Activated CD4-positive, alpha-beta T cell treated with anti-CD3 and anti-CD28 coated beads for 36 hours (primary cell): ENCODE measurements at regions not wholly inside any gene's neighbourhood (a gene's known extent, or its start where the extent isn't known, plus 50 kb on each side); places are given as distances from the start of the nearest gene placed in this dataset.
"Not testable (repeated sequence)": the region's sequence is repeated elsewhere in the genome, so short reads cannot be mapped to it uniquely, and the experiment has no call there.

ENCODE experiments used
- ATAC-seq: fragments of 200-7000 bp; cut with Tn5 transposase; one replicate; pipeline ENCODE4 v1.10.0; 2021; ENCODE audit warnings: mild to moderate bottlenecking, moderate library complexity
- CTCF ChIA-PET: fragments of 350-600 bp; sonication (Branson Sonifier 250); formaldehyde crosslinking; loops from one replicate; lab custom pipeline; 2021; ENCODE audit warnings: antibody characterized with exemption; lab: Charles Lee
- POLR2A ChIA-PET: fragments of 350-600 bp; sonication (Branson Sonifier 250); formaldehyde crosslinking; loops from one replicate; lab custom pipeline; 2021; ENCODE audit warnings: antibody characterized with exemption, inconsistent platforms; lab: Charles Lee
- DNase-seq: peaks from one replicate; pipeline ENCODE4 v3.0.0-alpha.2; 2020
- H3K27ac Mint-ChIP-seq: one replicate; pipeline ENCODE4 v1.8.0; 2021; ENCODE audit warnings: mixed read lengths
- H3K27me3 Mint-ChIP-seq: one replicate; pipeline ENCODE4 v1.8.0; 2021; ENCODE audit warnings: mixed read lengths
- H3K36me3 Mint-ChIP-seq: one replicate; pipeline ENCODE4 v1.8.0; 2021; ENCODE audit warnings: low read depth, mixed read lengths
- H3K4me1 Mint-ChIP-seq: one replicate; pipeline ENCODE4 v1.8.0; 2021; ENCODE audit warnings: mixed read lengths
- H3K4me3 Mint-ChIP-seq: one replicate; pipeline ENCODE4 v1.8.0; 2021; ENCODE audit warnings: mild to moderate bottlenecking, moderate library complexity, mixed read lengths
- H3K9me3 Mint-ChIP-seq: one replicate; pipeline ENCODE4 v1.8.0; 2021; ENCODE audit warnings: low read depth, mixed read lengths
- intact Hi-C, 2 experiments: fragments of 100-400 bp; cut with DNase I in 1 of 2; cut with micrococcal nuclease in 1 of 2; formaldehyde crosslinking; loops; one replicate each; pipeline versions ENCODE4 v1.14.2 to v1.15.1; 2022 to 2024; cut with DNase I, micrococcal nuclease

DNA sequence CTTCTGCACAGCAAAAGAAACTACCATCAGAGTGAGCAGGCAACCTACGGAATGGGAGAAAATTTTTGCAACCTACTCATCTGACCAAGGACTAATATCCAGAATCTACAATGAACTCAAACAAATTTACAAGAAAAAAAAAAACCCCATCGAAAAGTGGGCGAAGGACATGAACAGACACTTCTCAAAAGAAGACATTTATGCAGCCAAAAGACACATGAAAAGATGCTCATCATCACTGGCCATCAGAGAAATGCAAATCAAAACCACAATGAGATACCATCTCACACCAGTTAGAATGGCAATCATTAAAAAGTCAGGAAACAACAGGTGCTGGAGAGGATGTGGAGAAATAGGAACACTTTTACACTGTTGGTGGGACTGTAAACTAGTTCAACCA is 164.6 kb downstream of the AHSP start:
- H3K4me3 Mint-ChIP-seq, H3K36me3 Mint-ChIP-seq, POLR2A ChIA-PET, intact Hi-C loops, H3K4me1 Mint-ChIP-seq, DNase-seq, H3K27ac Mint-ChIP-seq, H3K27me3 Mint-ChIP-seq, CTCF ChIA-PET, ATAC-seq: not testable (repeated sequence)
- peaks cover 15% of the 10 kb centered on the region for H3K9me3 Mint-ChIP-seq

DNA sequence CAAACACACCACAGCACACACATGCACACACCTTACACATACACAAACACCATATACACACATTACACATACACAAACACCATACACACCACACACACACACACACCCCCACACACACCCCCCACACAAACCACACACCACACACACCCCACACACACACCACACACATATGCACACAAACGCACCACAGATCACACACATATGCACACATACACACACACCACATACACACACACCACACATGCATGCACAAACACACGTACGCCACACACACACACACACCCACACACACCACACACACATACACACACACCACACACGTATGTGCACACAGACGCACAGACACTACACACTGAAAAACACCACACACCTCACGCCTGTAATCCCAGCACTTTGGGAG is 166.0 kb downstream of the AHSP start:
- H3K4me3 Mint-ChIP-seq: no peak overlapping the region
- no peaks in the 10 kb centered on the region for H3K36me3 Mint-ChIP-seq
- ATAC-seq (no peak), DNase-seq (no peak)
- H3K9me3 Mint-ChIP-seq: peaks cover 15% of the 10 kb centered on the region
- no peaks in the 10 kb centered on the region for H3K27me3 Mint-ChIP-seq
- ChIA-PET CTCF (no interaction called here), POLR2A (no interaction called here)
- intact Hi-C loops: no loop called here
- H3K4me1 Mint-ChIP-seq: peaks cover 6% of the 10 kb centered on the region
- H3K27ac Mint-ChIP-seq: no peak overlapping the region

DNA sequence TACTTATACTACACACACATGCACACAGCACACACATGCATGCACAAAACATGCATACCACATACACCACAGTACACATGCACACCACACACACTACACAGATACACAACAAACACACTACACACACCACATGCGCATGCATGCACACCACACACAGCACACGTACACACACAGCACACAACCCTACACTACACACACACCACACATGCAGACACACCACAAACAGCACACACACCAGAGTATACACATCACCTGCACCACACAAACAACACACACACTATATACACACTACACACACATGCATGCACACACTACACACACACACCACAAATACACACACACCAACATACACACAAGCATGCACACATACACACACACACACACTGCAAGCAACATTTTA is 166.8 kb downstream of the AHSP start:
- H3K4me3 Mint-ChIP-seq: no peak overlapping the region
- ATAC-seq (no peak), DNase-seq (no peak)
- ChIA-PET POLR2A (no interaction called here), CTCF (no interaction called here)
- intact Hi-C loops: no loop called here
- H3K27ac Mint-ChIP-seq: no peak overlapping the region
- peaks cover 6% of the 10 kb centered on the region for H3K4me1 Mint-ChIP-seq
- H3K9me3 Mint-ChIP-seq: peaks cover 15% of the 10 kb centered on the region
- no peaks in the 10 kb centered on the region for H3K27me3 Mint-ChIP-seq
- no peaks in the 10 kb centered on the region for H3K36me3 Mint-ChIP-seq

DNA sequence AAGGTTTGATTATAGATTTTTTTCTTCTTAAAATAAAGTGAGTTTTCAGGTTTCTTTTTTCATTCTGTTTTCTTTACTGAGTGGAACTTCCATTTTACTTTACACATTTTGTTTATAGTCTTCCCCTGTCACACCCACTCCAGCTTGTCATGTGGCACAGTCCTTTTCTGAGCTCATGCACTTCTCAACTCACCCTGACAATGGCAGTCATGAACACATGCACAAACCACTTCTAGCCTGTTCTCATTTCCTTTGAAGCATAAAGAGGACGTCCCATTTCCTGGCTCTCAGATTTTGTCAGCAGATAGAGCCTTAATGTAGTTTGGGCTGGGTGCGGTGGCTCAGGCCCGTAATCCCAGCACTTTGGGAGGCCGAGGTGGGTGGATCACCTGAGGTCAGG is 168.0 kb downstream of the AHSP start:
- no peak overlapping the region for H3K4me3 Mint-ChIP-seq
- no peaks in the 10 kb centered on the region for H3K36me3 Mint-ChIP-seq
- ChIA-PET CTCF (interaction anchor here (0.8 to 1.9 kb wide), 5 partner anchors 14 to 253 kb away, joined by 3 to 5 read pairs (median 4); partner anchors contain the start of gene ZNF843), POLR2A (interaction anchor here (0.6 to 1.6 kb wide), 4 partner anchors 13 to 182 kb away, joined by 3 to 7 read pairs (median 4); a partner anchor contains a TSS)
- DNase-seq (peak; percentile 69), ATAC-seq (peak; percentile 86)
- peaks cover 9% of the 10 kb centered on the region for H3K9me3 Mint-ChIP-seq
- intact Hi-C loops: loop anchor here in 1 of 2 experiments (5.0 kb wide), 1 partner anchor 238 kb away; the partner anchor contains the start of gene ARMC5
- H3K4me1 Mint-ChIP-seq: peaks cover 6% of the 10 kb centered on the region
- H3K27me3 Mint-ChIP-seq: no peaks in the 10 kb centered on the region
- no peak overlapping the region for H3K27ac Mint-ChIP-seq

DNA sequence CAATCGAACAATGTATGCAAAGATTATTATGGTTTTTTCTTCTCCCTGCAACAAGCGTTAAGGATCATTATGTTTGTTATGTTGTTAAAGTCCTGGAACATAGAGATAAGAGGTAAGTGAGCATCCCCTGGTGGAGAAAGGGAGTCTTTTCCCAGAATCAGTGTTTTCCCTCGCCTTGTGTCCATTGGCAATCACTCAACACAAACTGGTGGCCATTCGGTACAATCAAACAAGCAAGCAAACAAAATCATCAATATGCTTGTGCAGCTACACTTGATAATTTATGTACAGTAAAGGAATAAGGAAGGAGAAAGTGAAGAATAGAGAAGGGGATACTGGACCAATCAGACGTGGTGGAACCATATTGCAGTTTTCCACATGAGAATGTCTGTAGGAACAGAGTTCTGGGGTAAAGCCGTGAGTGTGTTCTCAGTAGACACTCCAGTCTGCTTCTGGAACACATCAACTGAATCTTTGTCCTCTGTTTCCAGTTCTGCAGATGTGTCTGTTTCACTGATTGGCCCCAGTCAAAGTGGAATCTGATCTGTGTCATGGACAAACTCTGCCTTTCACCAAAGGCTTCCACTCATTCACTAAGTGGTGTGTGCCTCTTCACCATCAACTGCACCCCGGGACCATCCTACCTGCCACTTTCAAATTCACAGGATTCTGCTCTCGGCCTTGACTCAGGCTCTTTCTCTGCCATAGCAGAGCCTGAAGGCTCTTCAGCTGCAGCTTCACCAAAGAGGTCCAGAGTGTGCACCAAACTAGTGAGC is 169.5 kb downstream of the AHSP start:
- H3K4me3 Mint-ChIP-seq: no peak overlapping the region
- DNase-seq (no peak), ATAC-seq (no peak)
- intact Hi-C loops: loop anchor here in 1 of 2 experiments (5.0 kb wide), 1 partner anchor 240 kb away; the partner anchor contains the start of gene ARMC5
- ChIA-PET CTCF (interaction anchor here (1.2 to 1.9 kb wide), 4 partner anchors 16 to 267 kb away, joined by 3 to 5 read pairs (median 3); a partner anchor contains a TSS), POLR2A (no interaction called here)
- peaks cover 14% of the 10 kb centered on the region for H3K36me3 Mint-ChIP-seq
- no peaks in the 10 kb centered on the region for H3K9me3 Mint-ChIP-seq
- peak overlapping the region; percentile 16 for H3K27ac Mint-ChIP-seq
- peaks cover 19% of the 10 kb centered on the region for H3K4me1 Mint-ChIP-seq
- no peaks in the 10 kb centered on the region for H3K27me3 Mint-ChIP-seq

DNA sequence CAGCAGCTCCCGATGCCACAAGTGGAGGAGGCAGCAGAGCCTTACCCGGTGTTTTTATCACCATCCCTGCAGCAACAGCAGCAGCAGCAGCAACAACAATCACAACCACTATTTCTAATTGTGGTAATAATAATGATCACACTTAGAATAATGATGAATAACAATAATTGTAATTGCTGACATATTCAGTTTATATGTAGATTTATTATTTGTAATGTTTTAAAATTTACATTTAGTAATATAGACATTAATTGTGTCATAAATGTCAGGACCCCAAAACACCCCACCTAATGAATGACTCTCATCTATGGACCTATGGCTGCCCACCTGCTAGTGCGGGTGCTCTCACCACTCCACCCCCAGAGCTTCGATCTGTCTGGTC is 170.0 kb downstream of the AHSP start:
- Mint-ChIP-seq H3K27me3 (no peaks in the 10 kb centered on the region), H3K9me3 (no peaks in the 10 kb centered on the region), H3K4me1 (peaks cover 25% of the 10 kb centered on the region), H3K36me3 (peaks cover 19% of the 10 kb centered on the region), H3K27ac (no peak overlapping the region), H3K4me3 (no peak overlapping the region)
- intact Hi-C loops: loop anchor here in 1 of 2 experiments (5.0 kb wide), 1 partner anchor 240 kb away; the partner anchor contains the start of gene ARMC5
- ChIA-PET POLR2A (no interaction called here), CTCF (interaction anchor here (1.2 to 1.3 kb wide), 3 partner anchors 18 to 268 kb away, joined by 3 read pairs; no protein-coding TSS in a partner anchor)
- DNase-seq: no peak
- no peak for ATAC-seq

DNA sequence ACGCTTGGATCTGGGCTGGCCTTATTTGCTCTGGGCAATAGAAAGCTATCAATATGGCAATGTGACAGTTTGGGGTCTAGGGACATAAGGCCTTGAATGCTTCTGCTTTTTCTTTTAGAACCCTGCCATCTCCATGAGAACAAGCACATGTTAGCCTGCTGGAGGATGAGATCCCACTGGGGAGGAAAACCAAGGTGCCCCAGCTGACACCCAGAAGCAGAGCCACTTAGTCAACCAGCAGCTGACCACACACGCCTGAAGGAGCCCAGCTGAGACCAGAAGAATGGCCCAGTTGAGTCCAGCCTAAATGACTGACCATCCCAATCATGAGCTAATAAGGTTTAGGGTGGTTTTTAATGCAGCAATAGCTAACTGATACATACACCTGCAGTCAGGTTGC is 171.2 kb downstream of the AHSP start:
- Mint-ChIP-seq H3K4me3 (no peak overlapping the region), H3K36me3 (peaks cover 28% of the 10 kb centered on the region), H3K9me3 (no peaks in the 10 kb centered on the region), H3K27ac (no peak overlapping the region), H3K27me3 (no peaks in the 10 kb centered on the region), H3K4me1 (peaks cover 26% of the 10 kb centered on the region)
- no peak for ATAC-seq
- intact Hi-C loops: loop anchor here in 1 of 2 experiments (5.0 kb wide), 1 partner anchor 242 kb away; the partner anchor contains the start of gene ARMC5
- ChIA-PET POLR2A (no interaction called here), CTCF (interaction anchor here (0.9 kb wide), 1 partner anchor 15 kb away, joined by 3 read pairs; no protein-coding TSS in a partner anchor)
- no peak for DNase-seq

DNA sequence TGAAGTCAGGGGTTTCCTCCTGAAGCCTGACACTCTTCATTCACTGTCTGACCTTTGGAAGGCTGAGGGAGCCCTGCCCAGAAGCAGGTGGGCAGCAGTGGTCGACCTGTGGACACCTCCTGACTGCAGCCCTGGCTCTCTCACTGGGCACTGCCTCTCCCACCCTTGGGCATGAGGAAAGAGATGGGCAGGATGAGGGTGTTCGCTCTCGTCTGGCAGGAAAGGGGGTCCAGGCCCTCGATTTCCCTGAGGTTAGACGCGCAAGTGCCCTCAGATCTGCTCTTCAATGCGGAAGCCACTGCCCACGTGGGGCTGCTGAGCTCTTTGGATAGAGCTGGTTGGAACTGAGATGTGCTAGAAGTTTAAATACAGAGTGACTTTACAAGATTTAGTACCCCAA is 171.9 kb downstream of the AHSP start:
- ATAC-seq (no peak), DNase-seq (no peak)
- Mint-ChIP-seq H3K4me3 (no peak overlapping the region), H3K27me3 (no peaks in the 10 kb centered on the region), H3K4me1 (peaks cover 26% of the 10 kb centered on the region), H3K27ac (no peak overlapping the region), H3K36me3 (peaks cover 34% of the 10 kb centered on the region), H3K9me3 (no peaks in the 10 kb centered on the region)
- intact Hi-C loops: loop anchor here in 1 of 2 experiments (5.0 kb wide), 1 partner anchor 242 kb away; the partner anchor contains the start of gene ARMC5
- ChIA-PET POLR2A (no interaction called here), CTCF (interaction anchor here (0.6 kb wide), 1 partner anchor 15 kb away, joined by 3 read pairs; no protein-coding TSS in a partner anchor)

DNA sequence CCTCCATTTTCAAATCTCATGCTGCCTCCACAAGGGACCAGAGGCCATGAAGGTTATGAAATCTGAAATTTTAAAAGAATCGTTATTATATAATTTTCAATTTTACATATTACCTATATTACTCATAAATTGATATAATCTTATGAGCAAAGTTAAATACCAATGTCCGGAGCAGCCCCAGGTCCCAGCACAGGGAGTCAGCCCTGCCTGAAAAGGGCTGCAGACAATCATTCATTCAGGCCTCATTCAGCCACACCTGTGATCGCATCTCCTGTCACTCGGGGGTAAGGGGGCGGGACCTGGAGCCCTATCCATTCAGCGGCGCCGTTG is 172.5 kb downstream of the AHSP start:
- ATAC-seq: peak; percentile 87
- POLR2A ChIA-PET: interaction anchor here (0.6 kb wide), 1 partner anchor 11 kb away, joined by 3 read pairs; no protein-coding TSS in a partner anchor

DNA sequence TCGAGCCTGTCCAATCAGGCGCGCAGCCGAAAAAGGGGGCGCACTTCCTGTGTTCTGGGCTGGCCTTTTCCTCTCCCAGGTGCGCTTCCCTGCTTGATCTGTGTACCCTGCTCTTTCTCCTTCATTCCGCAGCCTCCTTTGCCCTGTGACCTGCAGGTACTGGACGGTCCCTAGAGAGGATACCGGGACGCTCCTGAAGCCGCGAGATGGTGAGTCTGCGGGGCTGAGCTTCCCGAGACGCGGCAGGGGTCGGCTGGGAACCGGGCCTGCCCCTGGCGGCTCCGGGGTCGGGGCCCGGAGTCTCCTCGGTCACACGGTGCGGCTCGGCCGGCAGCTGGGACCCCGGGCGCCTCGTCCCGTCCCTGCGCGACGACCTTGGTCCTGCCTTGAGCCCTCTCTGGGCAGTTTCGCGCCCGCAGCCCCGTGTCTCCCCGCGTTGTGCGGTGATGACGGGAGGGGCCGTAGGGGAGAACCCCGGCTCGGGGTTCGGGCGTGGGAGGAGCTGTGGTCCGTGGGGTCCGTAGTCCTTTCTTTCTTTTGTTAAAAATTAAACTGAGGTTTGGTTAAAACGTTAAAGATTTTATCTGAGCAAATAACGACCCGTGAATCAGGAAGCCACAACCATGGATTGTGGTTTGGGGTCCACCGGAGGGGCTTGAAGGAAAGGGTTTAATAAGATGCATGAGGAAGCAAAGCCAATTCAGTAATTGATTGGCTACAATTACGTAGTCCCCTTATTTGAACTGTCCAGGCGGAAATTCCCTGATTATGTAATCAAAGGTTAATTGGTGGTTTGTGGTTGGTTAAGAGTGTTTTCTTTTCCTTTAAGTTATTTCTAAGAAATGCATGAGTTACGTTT is 172.8 kb upstream of the ZNF267 start:
- Mint-ChIP-seq H3K9me3 (no peaks in the 10 kb centered on the region), H3K36me3 (peaks cover 45% of the 10 kb centered on the region), H3K27me3 (no peaks in the 10 kb centered on the region), H3K4me3 (peak overlapping the region; percentile 92), H3K27ac (peak overlapping the region; percentile 96), H3K4me1 (peaks cover 26% of the 10 kb centered on the region)
- DNase-seq: peak; percentile 94
- ChIA-PET POLR2A (interaction anchor here (0.6 to 2.5 kb wide), 3 partner anchors 9 to 12 kb away, joined by 3 to 24 read pairs (median 3); a partner anchor contains a TSS), CTCF (interaction anchor here (3.2 kb wide), 1 partner anchor 12 kb away, joined by 11 read pairs; a partner anchor contains a TSS)
- ATAC-seq: peak; percentile 33
- intact Hi-C loops: loop anchor here (1.0 to 10.0 kb wide), 9 partner anchors 13 to 626 kb away; partner anchors contain the start of genes RUSF1 (in 2 of the 2), ARMC5 (in 1 of the 2), KAT8 (in 1 of the 2) and ZNF646 (in 1 of the 2)

More for the DNA sequence above, 172.5 kb downstream of the AHSP start:
- peaks cover 26% of the 10 kb centered on the region for H3K4me1 Mint-ChIP-seq
- DNase-seq: no peak
- peak overlapping the region; percentile 92 for H3K4me3 Mint-ChIP-seq
- H3K27me3 Mint-ChIP-seq: no peaks in the 10 kb centered on the region
- H3K9me3 Mint-ChIP-seq: no peaks in the 10 kb centered on the region
- CTCF ChIA-PET: interaction anchor here (0.6 to 3.2 kb wide), 2 partner anchors 12 to 14 kb away, joined by 3 to 11 read pairs; a partner anchor contains a TSS
- peak overlapping the region; percentile 92 for H3K27ac Mint-ChIP-seq
- H3K36me3 Mint-ChIP-seq: peaks cover 40% of the 10 kb centered on the region
- intact Hi-C loops: loop anchor here (1.0 to 10.0 kb wide), 7 partner anchors 13 to 583 kb away; partner anchors contain the start of genes RUSF1 (in 2 of the 2), ARMC5 (in 1 of the 2) and KAT8 (in 1 of the 2)
